ENCODE measurements at regions not wholly inside any gene's neighbourhood (a gene's known extent, or its start where the extent isn't known, plus 50 kb on each side); places are given as distances from the start of the nearest gene placed in this dataset.

GRCh38 chr12:20194171-20194570 lies 174.2 kb upstream of the PDE3A start:
- H3K9me3 Mint-ChIP-seq = peaks cover 4% of the 10 kb centered on the region
- no peak overlapping the region for H3K27ac Mint-ChIP-seq
- no peaks in the 10 kb centered on the region for H3K27me3 Mint-ChIP-seq (ENCODE audit: low read depth)
- no peak overlapping the region for H3K4me3 Mint-ChIP-seq
- intact Hi-C loops (cut with micrococcal nuclease) = no loop called here
- no peaks in the 10 kb centered on the region for H3K36me3 Mint-ChIP-seq (ENCODE audit: low read depth)
- no peaks in the 10 kb centered on the region for H3K4me1 Mint-ChIP-seq (ENCODE audit: low read depth)
- no peak for DNase-seq
- CTCF ChIA-PET = no interaction called here

DNA sequence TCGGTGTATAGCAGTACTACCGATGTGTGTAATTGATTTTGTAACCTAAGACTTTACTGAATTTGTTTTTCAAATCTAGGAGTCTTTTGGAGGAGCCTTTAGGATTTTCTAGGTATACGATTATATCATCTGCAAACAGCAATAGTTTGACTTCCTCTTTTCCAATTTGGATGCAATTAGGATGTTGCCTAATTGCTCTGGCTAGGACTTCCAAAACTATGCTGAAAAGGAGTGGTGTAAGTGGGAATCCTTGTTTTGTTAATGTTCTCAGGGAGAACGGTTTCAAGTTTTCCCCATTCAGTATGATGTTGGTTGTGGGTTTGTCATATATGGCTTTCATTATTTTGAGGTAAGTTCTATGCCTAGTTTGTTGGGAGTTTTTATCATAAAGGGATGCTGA lies 171.6 kb upstream of the PDE3A start:
- H3K36me3 Mint-ChIP-seq (ENCODE audit: low read depth) = no peaks in the 10 kb centered on the region
- no peaks in the 10 kb centered on the region for H3K27me3 Mint-ChIP-seq (ENCODE audit: low read depth)
- no peak overlapping the region for H3K27ac Mint-ChIP-seq
- CTCF ChIA-PET = no interaction called here
- no peak overlapping the region for H3K4me3 Mint-ChIP-seq
- H3K9me3 Mint-ChIP-seq = peaks cover 4% of the 10 kb centered on the region
- intact Hi-C loops (cut with micrococcal nuclease) = no loop called here
- DNase-seq = no peak
- H3K4me1 Mint-ChIP-seq (ENCODE audit: low read depth) = no peaks in the 10 kb centered on the region

GRCh38 chr12:20197411-20197810 lies 170.9 kb upstream of the PDE3A start:
- CTCF ChIA-PET = interaction anchor here (0.6 kb wide), 1 partner anchor 65 kb away, joined by 5 read pairs; no protein-coding TSS in a partner anchor
- intact Hi-C loops (cut with micrococcal nuclease) = no loop called here
- Mint-ChIP-seq H3K4me3 (no peak overlapping the region), H3K27me3 (ENCODE audit: low read depth) (no peaks in the 10 kb centered on the region), H3K9me3 (peaks cover 4% of the 10 kb centered on the region), H3K36me3 (ENCODE audit: low read depth) (no peaks in the 10 kb centered on the region), H3K27ac (no peak overlapping the region), H3K4me1 (ENCODE audit: low read depth) (no peaks in the 10 kb centered on the region)
- no peak for DNase-seq

GRCh38 chr12:20199780-20200179 lies 168.6 kb upstream of the PDE3A start:
- no peaks in the 10 kb centered on the region for H3K4me1 Mint-ChIP-seq (ENCODE audit: low read depth)
- H3K4me3 Mint-ChIP-seq = no peak overlapping the region
- CTCF ChIA-PET = no interaction called here
- H3K9me3 Mint-ChIP-seq = peaks cover 4% of the 10 kb centered on the region
- no peaks in the 10 kb centered on the region for H3K27me3 Mint-ChIP-seq (ENCODE audit: low read depth)
- H3K27ac Mint-ChIP-seq = no peak overlapping the region
- intact Hi-C loops (cut with micrococcal nuclease) = no loop called here
- DNase-seq = no peak
- H3K36me3 Mint-ChIP-seq (ENCODE audit: low read depth) = no peaks in the 10 kb centered on the region

GRCh38 chr12:20201733-20202132 lies 166.6 kb upstream of the PDE3A start:
- H3K36me3 Mint-ChIP-seq (ENCODE audit: low read depth) = no peaks in the 10 kb centered on the region
- H3K4me1 Mint-ChIP-seq (ENCODE audit: low read depth) = no peaks in the 10 kb centered on the region
- H3K9me3 Mint-ChIP-seq = no peaks in the 10 kb centered on the region
- no peaks in the 10 kb centered on the region for H3K27me3 Mint-ChIP-seq (ENCODE audit: low read depth)
- intact Hi-C loops (cut with micrococcal nuclease) = no loop called here
- no peak overlapping the region for H3K27ac Mint-ChIP-seq
- no peak overlapping the region for H3K4me3 Mint-ChIP-seq
- CTCF ChIA-PET = no interaction called here
- DNase-seq = no peak

- Mint-ChIP-seq H3K27ac (no peak overlapping the region), H3K4me3 (no peak overlapping the region), H3K4me1 (ENCODE audit: low read depth) (no peaks in the 10 kb centered on the region), H3K36me3 (ENCODE audit: low read depth) (no peaks in the 10 kb centered on the region), H3K9me3 (no peaks in the 10 kb centered on the region), H3K27me3 (ENCODE audit: low read depth) (peaks cover 1% of the 10 kb centered on the region)
- CTCF ChIA-PET = no interaction called here
- intact Hi-C loops (cut with micrococcal nuclease) = no loop called here
- no peak for DNase-seq
Observed at GRCh38 chr12:20205854-20206253, 162.5 kb upstream of the PDE3A start.

DNA sequence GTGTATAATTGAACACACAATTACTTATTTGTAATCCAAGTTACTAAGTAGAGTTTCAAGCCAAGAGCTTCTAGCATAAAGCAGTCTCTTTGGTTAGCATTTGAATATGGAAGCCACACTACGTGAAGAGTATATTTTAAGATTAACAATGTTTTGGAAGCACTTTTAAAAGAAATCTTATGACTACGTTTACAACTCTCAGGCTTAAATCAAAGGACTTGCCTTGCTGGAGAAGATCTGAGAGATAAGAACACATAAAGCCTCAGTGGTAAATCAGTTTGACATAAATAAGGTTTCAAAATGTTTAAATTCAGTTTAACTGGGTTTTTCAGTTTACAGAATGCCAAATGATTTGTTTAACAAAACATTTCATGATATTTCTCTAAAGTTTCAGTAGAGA lies 161.9 kb upstream of the PDE3A start:
- no peak overlapping the region for H3K27ac Mint-ChIP-seq
- DNase-seq = no peak
- CTCF ChIA-PET = no interaction called here
- H3K9me3 Mint-ChIP-seq = no peaks in the 10 kb centered on the region
- no peaks in the 10 kb centered on the region for H3K4me1 Mint-ChIP-seq (ENCODE audit: low read depth)
- intact Hi-C loops (cut with micrococcal nuclease) = no loop called here
- peaks cover 1% of the 10 kb centered on the region for H3K27me3 Mint-ChIP-seq (ENCODE audit: low read depth)
- no peaks in the 10 kb centered on the region for H3K36me3 Mint-ChIP-seq (ENCODE audit: low read depth)
- no peak overlapping the region for H3K4me3 Mint-ChIP-seq

- no peaks in the 10 kb centered on the region for H3K9me3 Mint-ChIP-seq
- no peak overlapping the region for H3K4me3 Mint-ChIP-seq
- no peaks in the 10 kb centered on the region for H3K4me1 Mint-ChIP-seq (ENCODE audit: low read depth)
- no peak overlapping the region for H3K27ac Mint-ChIP-seq
- CTCF ChIA-PET = no interaction called here
- intact Hi-C loops (cut with micrococcal nuclease) = no loop called here
- no peaks in the 10 kb centered on the region for H3K36me3 Mint-ChIP-seq (ENCODE audit: low read depth)
- no peak for DNase-seq
- peaks cover 1% of the 10 kb centered on the region for H3K27me3 Mint-ChIP-seq (ENCODE audit: low read depth)
Observed at GRCh38 chr12:20210621-20211215, 157.6 kb upstream of the PDE3A start.

DNA sequence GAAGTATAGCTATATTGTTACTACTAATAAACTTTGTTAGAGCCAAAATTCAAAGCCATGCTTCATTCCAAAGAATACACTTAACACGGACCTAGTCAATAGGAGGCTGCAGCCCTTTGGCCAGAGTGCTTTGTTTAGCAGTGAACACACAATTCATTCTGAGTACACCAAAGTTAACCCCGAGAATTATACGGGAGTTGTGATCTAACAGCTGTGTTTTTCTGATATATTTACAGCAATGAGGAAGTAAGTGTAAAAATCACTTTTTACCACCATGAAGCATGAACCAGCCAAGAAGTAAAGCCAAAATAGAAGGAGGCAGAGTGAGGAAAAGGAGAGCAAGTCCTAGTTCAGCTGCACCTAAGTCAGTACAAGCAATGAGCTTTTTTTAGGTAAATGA lies 156.8 kb upstream of the PDE3A start:
- intact Hi-C loops (cut with micrococcal nuclease) = no loop called here
- no peak overlapping the region for H3K27ac Mint-ChIP-seq
- no peak overlapping the region for H3K4me3 Mint-ChIP-seq
- peaks cover 2% of the 10 kb centered on the region for H3K9me3 Mint-ChIP-seq
- DNase-seq = no peak
- no peaks in the 10 kb centered on the region for H3K36me3 Mint-ChIP-seq (ENCODE audit: low read depth)
- CTCF ChIA-PET = interaction anchor here (0.7 kb wide), 1 partner anchor 29 kb away, joined by 3 read pairs; no protein-coding TSS in a partner anchor
- H3K27me3 Mint-ChIP-seq (ENCODE audit: low read depth) = peaks cover 1% of the 10 kb centered on the region
- H3K4me1 Mint-ChIP-seq (ENCODE audit: low read depth) = no peaks in the 10 kb centered on the region

DNA sequence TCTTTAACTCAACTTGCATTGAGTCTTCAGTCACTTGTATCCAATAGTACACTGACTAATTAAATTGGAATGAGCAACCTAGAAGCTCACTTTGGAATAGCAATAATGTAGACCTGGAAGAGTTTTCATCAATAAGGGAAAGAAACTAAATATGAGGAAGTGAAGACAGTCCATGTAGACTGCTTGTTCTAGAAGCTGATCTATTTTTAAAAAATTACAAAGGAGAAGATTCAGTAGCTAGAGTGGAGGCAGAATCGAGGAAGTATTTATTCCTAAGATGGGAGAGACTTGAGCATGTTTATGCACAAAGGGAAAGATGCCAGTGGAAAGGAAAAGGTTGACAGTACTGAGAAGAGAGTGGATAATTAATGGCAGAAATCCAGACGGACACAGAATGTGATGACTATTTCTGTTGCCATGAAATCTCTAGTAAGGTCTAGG lies 156.3 kb upstream of the PDE3A start:
- CTCF ChIA-PET = interaction anchor here (0.7 kb wide), 1 partner anchor 28 kb away, joined by 3 read pairs; no protein-coding TSS in a partner anchor
- no peak overlapping the region for H3K27ac Mint-ChIP-seq
- H3K4me1 Mint-ChIP-seq (ENCODE audit: low read depth) = no peaks in the 10 kb centered on the region
- peaks cover 1% of the 10 kb centered on the region for H3K27me3 Mint-ChIP-seq (ENCODE audit: low read depth)
- H3K36me3 Mint-ChIP-seq (ENCODE audit: low read depth) = no peaks in the 10 kb centered on the region
- H3K9me3 Mint-ChIP-seq = peaks cover 2% of the 10 kb centered on the region
- no peak overlapping the region for H3K4me3 Mint-ChIP-seq
- no peak for DNase-seq
- intact Hi-C loops (cut with micrococcal nuclease) = no loop called here

DNA sequence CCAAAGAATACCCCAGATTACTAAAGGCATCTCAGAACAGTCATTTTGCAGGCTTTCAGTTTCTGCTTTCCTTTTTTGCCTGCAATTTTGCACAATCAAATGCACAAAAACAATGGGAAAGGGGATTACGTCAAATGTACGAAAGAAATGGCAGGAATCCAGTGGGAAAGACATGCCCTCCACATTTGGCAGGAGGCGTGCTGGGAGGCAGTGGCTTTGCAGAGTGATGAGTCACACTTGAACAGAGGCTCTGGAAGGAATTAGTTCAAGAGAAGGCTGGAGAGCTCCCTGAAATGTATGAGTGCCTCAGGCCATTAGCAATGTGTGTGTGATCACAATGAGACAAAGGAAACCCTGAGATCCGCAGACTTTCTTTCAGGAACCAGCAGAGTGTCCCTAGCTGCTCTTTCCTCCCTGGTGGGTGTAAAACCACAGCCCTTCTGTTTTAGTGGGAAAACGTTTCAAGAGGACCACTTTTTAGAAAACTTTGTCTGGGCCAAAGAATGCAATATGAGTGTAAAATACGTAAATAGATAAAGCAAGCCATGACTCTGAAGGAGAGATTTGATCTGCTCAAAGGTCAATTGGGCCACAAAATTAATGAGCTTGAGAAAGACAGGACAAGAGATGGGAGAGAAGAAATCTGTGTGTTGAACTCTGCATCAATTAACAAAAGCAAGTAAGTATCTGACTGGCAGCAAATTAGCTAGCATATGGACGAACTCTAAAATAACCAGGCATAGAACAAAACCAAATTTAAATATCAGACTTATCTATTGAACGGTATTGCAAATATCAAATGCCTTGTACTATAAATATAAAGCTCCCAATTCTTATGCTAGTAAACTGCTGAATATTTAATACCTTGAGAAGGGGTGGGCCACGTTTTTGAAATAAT lies 155.4 kb upstream of the PDE3A start:
- H3K4me3 Mint-ChIP-seq = no peak overlapping the region
- H3K27me3 Mint-ChIP-seq (ENCODE audit: low read depth) = peaks cover 1% of the 10 kb centered on the region
- intact Hi-C loops (cut with micrococcal nuclease) = no loop called here
- no peaks in the 10 kb centered on the region for H3K36me3 Mint-ChIP-seq (ENCODE audit: low read depth)
- CTCF ChIA-PET = no interaction called here
- H3K4me1 Mint-ChIP-seq (ENCODE audit: low read depth) = no peaks in the 10 kb centered on the region
- peaks cover 2% of the 10 kb centered on the region for H3K9me3 Mint-ChIP-seq
- H3K27ac Mint-ChIP-seq = no peak overlapping the region
- DNase-seq = no peak

- Mint-ChIP-seq H3K36me3 (ENCODE audit: low read depth) (no peaks in the 10 kb centered on the region), H3K4me3 (no peak overlapping the region), H3K4me1 (ENCODE audit: low read depth) (no peaks in the 10 kb centered on the region), H3K9me3 (peaks cover 2% of the 10 kb centered on the region), H3K27ac (no peak overlapping the region), H3K27me3 (ENCODE audit: low read depth) (peaks cover 1% of the 10 kb centered on the region)
- intact Hi-C loops (cut with micrococcal nuclease) = no loop called here
- CTCF ChIA-PET = interaction anchor here (0.5 kb wide), 1 partner anchor 35 kb away, joined by 5 read pairs; no protein-coding TSS in a partner anchor
- no peak for DNase-seq
Observed at GRCh38 chr12:20213723-20214625, 154.4 kb upstream of the PDE3A start.
